IPS DF 6.9 (cell line): ENCODE measurements at regions not wholly inside any gene's neighbourhood (a gene's known extent, or its start where the extent isn't known, plus 50 kb on each side); places are given as distances from the start of the nearest gene placed in this dataset.

Experiments used
- DNase-seq: peaks from one replicate; pipeline ENCODE4 v3.0.0-alpha.2; 2013; ENCODE audit warnings: low read depth, low spot score
- H3K27ac ChIP-seq: one replicate; pipeline ENCODE4 v1.5.1; 2013; ENCODE audit warnings: low read length, control low read depth
- H3K27me3 ChIP-seq: 2 replicates; pipeline ENCODE4 v1.6.1; 2013; ENCODE audit warnings: mild to moderate bottlenecking, low read length; ENCODE audit not compliant: control insufficient read depth, insufficient read depth
- H3K36me3 ChIP-seq: 2 replicates; pipeline ENCODE4 v1.6.1; 2013; ENCODE audit warnings: low read length; ENCODE audit not compliant: control insufficient read depth, insufficient read depth
- H3K4me1 ChIP-seq: 2 replicates; pipeline ENCODE4 v1.6.1; 2013; ENCODE audit warnings: low read length; ENCODE audit not compliant: control insufficient read depth, insufficient read depth
- H3K4me3 ChIP-seq: 2 replicates; pipeline ENCODE4 v1.5.1; 2013; ENCODE audit warnings: mild to moderate bottlenecking, low read length
- H3K9me3 ChIP-seq: 2 replicates; pipeline ENCODE4 v1.6.1; 2013; ENCODE audit warnings: low read length, inconsistent platforms; ENCODE audit not compliant: control insufficient read depth, insufficient read depth
- WGBS: extraction: QIAGEN DNeasy Blood & Tissue Kit; methylation state at CpG from one replicate; pipeline ENCODE4 v1.1.7; 2013; ENCODE audit warnings: mixed read lengths, missing lambda C conversion rate; ENCODE audit not compliant: insufficient read length, insufficient coverage; 5-methylcytosine and 5-hydroxymethylcytosine counted together

GRCh38 chr18:24727685-24728084 is 267.2 kb downstream of the HRH4 start:
- no peaks in the 10 kb centered on the region for H3K4me1 ChIP-seq
- H3K27me3 ChIP-seq, result no peaks in the 10 kb centered on the region
- DNase-seq, result no peak
- H3K4me3 ChIP-seq, result no peak overlapping the region
- WGBS, result no CpG with 5 or more reads among the region's 6 CpGs
- H3K36me3 ChIP-seq, result no peaks in the 10 kb centered on the region
- no peak overlapping the region for H3K27ac ChIP-seq
- H3K9me3 ChIP-seq, result no peaks in the 10 kb centered on the region

- H3K36me3 ChIP-seq, result no peaks in the 10 kb centered on the region
- DNase-seq, result no peak
Observed at GRCh38 chr18:24731158-24731557, 270.7 kb downstream of the HRH4 start.

GRCh38 chr18:24731981-24732380 is 271.5 kb downstream of the HRH4 start:
- no CpG with 5 or more reads among the region's 3 CpGs for WGBS
- Histone ChIP-seq H3K27ac (no peak overlapping the region), H3K36me3 (no peaks in the 10 kb centered on the region), H3K4me1 (no peaks in the 10 kb centered on the region), H3K4me3 (no peak overlapping the region), H3K9me3 (no peaks in the 10 kb centered on the region), H3K27me3 (no peaks in the 10 kb centered on the region)
- no peak for DNase-seq

More at GRCh38 chr18:24731158-24731557, 270.7 kb downstream of the HRH4 start:
- Histone ChIP-seq H3K9me3 (no peaks in the 10 kb centered on the region), H3K4me1 (no peaks in the 10 kb centered on the region), H3K4me3 (no peak overlapping the region), H3K27me3 (no peaks in the 10 kb centered on the region), H3K27ac (no peak overlapping the region)
- WGBS, result no CpG with 5 or more reads among the region's 6 CpGs

GRCh38 chr18:24734058-24734457 is 273.6 kb downstream of the HRH4 start:
- Histone ChIP-seq H3K9me3 (no peaks in the 10 kb centered on the region), H3K27ac (no peak overlapping the region), H3K4me3 (no peak overlapping the region), H3K4me1 (no peaks in the 10 kb centered on the region), H3K27me3 (no peaks in the 10 kb centered on the region), H3K36me3 (no peaks in the 10 kb centered on the region)
- DNase-seq, result no peak
- WGBS, result no CpG with 5 or more reads among the region's 11 CpGs

GRCh38 chr18:24735624-24736231 is 275.3 kb downstream of the HRH4 start:
- no peaks in the 10 kb centered on the region for H3K4me1 ChIP-seq

GRCh38 chr18:24736662-24737330 is 276.4 kb downstream of the HRH4 start:
- no peaks in the 10 kb centered on the region for H3K27me3 ChIP-seq
- H3K4me3 ChIP-seq, result no peak overlapping the region
- no peaks in the 10 kb centered on the region for H3K9me3 ChIP-seq
- no peaks in the 10 kb centered on the region for H3K36me3 ChIP-seq
- H3K4me1 ChIP-seq, result no peaks in the 10 kb centered on the region
- H3K27ac ChIP-seq, result no peak overlapping the region
- DNase-seq, result no peak
- WGBS, result no CpG with 5 or more reads among the region's 8 CpGs

More at GRCh38 chr18:24735624-24736231, 275.3 kb downstream of the HRH4 start:
- H3K9me3 ChIP-seq, result no peaks in the 10 kb centered on the region
- no peak overlapping the region for H3K27ac ChIP-seq
- no peaks in the 10 kb centered on the region for H3K36me3 ChIP-seq
- H3K4me3 ChIP-seq, result no peak overlapping the region
- H3K27me3 ChIP-seq, result no peaks in the 10 kb centered on the region
- DNase-seq, result no peak
- WGBS, result 100% methylated on average over 5 of the region's 5 CpGs

- Histone ChIP-seq H3K4me1 (no peaks in the 10 kb centered on the region), H3K36me3 (no peaks in the 10 kb centered on the region), H3K27ac (no peak overlapping the region), H3K9me3 (no peaks in the 10 kb centered on the region), H3K27me3 (no peaks in the 10 kb centered on the region), H3K4me3 (no peak overlapping the region)
- no peak for DNase-seq
- no CpG with 5 or more reads among the region's 2 CpGs for WGBS
Observed at GRCh38 chr18:24740829-24741228, 280.4 kb downstream of the HRH4 start.

GRCh38 chr18:24741321-24741720 is 280.9 kb downstream of the HRH4 start:
- no CpG with 5 or more reads among the region's 1 CpG for WGBS
- no peak for DNase-seq
- H3K36me3 ChIP-seq, result no peaks in the 10 kb centered on the region
- H3K27me3 ChIP-seq, result no peaks in the 10 kb centered on the region
- no peaks in the 10 kb centered on the region for H3K9me3 ChIP-seq
- no peaks in the 10 kb centered on the region for H3K4me1 ChIP-seq
- no peak overlapping the region for H3K4me3 ChIP-seq
- no peak overlapping the region for H3K27ac ChIP-seq

- no peaks in the 10 kb centered on the region for H3K4me1 ChIP-seq
- H3K36me3 ChIP-seq, result no peaks in the 10 kb centered on the region
- no peak overlapping the region for H3K4me3 ChIP-seq
- no CpG with 5 or more reads among the region's 5 CpGs for WGBS
- no peaks in the 10 kb centered on the region for H3K27me3 ChIP-seq
- no peaks in the 10 kb centered on the region for H3K9me3 ChIP-seq
- no peak for DNase-seq
- H3K27ac ChIP-seq, result no peak overlapping the region
Observed at GRCh38 chr18:24741965-24742724, 281.7 kb downstream of the HRH4 start.

GRCh38 chr18:24754583-24755253 is 294.3 kb downstream of the HRH4 start:
- H3K27me3 ChIP-seq, result no peaks in the 10 kb centered on the region
- H3K36me3 ChIP-seq, result no peaks in the 10 kb centered on the region
- DNase-seq, result no peak
- no CpG with 5 or more reads among the region's 4 CpGs for WGBS
- no peaks in the 10 kb centered on the region for H3K4me1 ChIP-seq
- H3K27ac ChIP-seq, result no peak overlapping the region
- no peaks in the 10 kb centered on the region for H3K9me3 ChIP-seq
- no peak overlapping the region for H3K4me3 ChIP-seq
